ENCODE measurements at regions not wholly inside any gene's neighbourhood (a gene's known extent, or its start where the extent isn't known, plus 50 kb on each side); places are given as distances from the start of the nearest gene placed in this dataset.

DNA sequence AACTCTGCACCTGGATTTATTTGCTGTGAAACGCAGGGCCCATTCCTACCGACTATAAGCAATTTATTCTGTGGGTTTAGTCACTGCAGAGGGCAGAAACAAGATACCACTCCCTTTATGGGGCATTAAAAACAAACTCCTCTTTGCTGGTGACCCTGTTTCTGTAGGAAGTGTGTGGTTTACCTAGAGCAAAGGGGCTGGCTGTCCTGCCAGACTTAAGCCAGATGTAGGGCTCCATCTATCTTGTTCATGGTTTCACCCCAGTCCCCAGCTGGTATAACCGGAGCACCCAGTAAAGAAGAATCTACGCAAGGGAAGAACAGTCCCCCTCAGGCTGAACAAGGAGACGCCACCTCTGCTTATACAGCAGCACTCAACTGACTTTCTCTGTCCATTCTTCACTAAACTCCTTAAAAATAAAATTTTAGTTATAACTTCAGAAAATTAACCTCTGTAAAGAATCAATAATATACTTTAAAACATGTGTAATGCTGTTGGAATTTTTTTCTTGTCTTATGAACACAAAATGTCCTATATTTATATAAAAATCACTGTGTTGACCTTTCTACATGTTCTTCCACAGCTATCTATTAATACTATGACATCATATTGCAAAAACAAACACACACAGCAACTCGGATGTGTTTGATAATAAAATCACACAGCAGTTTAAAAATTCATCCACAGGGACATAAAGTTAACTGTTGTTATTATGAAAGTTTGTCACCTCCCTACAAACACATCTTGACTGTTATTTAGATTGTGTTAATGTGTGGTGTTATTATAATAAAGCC is 126.1 kb upstream of the RPS6KA2 start:
- no peaks in the 10 kb centered on the region for H3K79me2 ChIP-seq (ENCODE audit: control insufficient read depth, insufficient read depth, low read length)
- H3K36me3 ChIP-seq (ENCODE audit: control insufficient read depth in 2 of 2, extremely low read depth in 1 of 2, insufficient read depth in 2 of 2, low read length in 2 of 2), result no peaks in the 10 kb centered on the region
- no peak overlapping the region for H3K4me2 ChIP-seq (ENCODE audit: control insufficient read depth, extremely low read depth, insufficient read depth, low read depth, low read length)
- H3K9me1 ChIP-seq (ENCODE audit: control insufficient read depth, extremely low read depth, insufficient read depth, low read length), result no peaks in the 10 kb centered on the region
- H4K20me1 ChIP-seq (ENCODE audit: control insufficient read depth, extremely low read depth, insufficient read depth, low read length), result no peaks in the 10 kb centered on the region
- FAIRE-seq (no peak), DNase-seq (ENCODE audit: low read depth, low spot score) (no peak)
- no peak overlapping the region for H3K4me3 ChIP-seq (ENCODE audit: control insufficient read depth in 2 of 3, extremely low read depth in 1 of 3, insufficient read depth in 2 of 3, low read depth in 1 of 3, low read length in 3 of 3)
- H2AFZ ChIP-seq (ENCODE audit: control insufficient read depth, low read length), result no peak overlapping the region
- dilution Hi-C loops (cut with MboI; ENCODE audit: extremely low pct_ligation_motif_present, low sequenced_read_pairs), result no loop called here
- no peaks in the 10 kb centered on the region for H3K9me3 ChIP-seq (ENCODE audit: control insufficient read depth, low read depth, low read length)
- H3K27ac ChIP-seq (ENCODE audit: control insufficient read depth, insufficient read depth, low read length), result no peak overlapping the region
- H3K4me1 ChIP-seq (ENCODE audit: control insufficient read depth, extremely low read depth, insufficient read depth, low read length), result peaks cover 10% of the 10 kb centered on the region
- no peaks in the 10 kb centered on the region for H3K27me3 ChIP-seq (ENCODE audit: control insufficient read depth, extremely low read depth, insufficient read depth, low read length)
- TF ChIP-seq, protein P1, sequence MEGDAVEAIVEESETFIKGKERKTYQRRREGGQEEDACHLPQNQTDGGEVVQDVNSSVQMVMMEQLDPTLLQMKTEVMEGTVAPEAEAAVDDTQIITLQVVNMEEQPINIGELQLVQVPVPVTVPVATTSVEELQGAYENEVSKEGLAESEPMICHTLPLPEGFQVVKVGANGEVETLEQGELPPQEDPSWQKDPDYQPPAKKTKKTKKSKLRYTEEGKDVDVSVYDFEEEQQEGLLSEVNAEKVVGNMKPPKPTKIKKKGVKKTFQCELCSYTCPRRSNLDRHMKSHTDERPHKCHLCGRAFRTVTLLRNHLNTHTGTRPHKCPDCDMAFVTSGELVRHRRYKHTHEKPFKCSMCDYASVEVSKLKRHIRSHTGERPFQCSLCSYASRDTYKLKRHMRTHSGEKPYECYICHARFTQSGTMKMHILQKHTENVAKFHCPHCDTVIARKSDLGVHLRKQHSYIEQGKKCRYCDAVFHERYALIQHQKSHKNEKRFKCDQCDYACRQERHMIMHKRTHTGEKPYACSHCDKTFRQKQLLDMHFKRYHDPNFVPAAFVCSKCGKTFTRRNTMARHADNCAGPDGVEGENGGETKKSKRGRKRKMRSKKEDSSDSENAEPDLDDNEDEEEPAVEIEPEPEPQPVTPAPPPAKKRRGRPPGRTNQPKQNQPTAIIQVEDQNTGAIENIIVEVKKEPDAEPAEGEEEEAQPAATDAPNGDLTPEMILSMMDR (optimal IDR thresholded peaks at IDR 0.05 in 1 of 3, IDR thresholded peaks at IDR 0.05 in 1 of 3, conservative IDR thresholded peaks at IDR 0.05 in 1 of 3; ENCODE audit: extremely low read depth in 1 of 3, insufficient read depth in 2 of 3, low read length in 3 of 3), result no peak
- no peak for TF ChIP-seq EZH2 (IDR thresholded peaks at IDR 0.05; ENCODE audit: low read length)
- no peak overlapping the region for H3K9ac ChIP-seq (ENCODE audit: control insufficient read depth, extremely low read depth, insufficient read depth, low read length)

DNA sequence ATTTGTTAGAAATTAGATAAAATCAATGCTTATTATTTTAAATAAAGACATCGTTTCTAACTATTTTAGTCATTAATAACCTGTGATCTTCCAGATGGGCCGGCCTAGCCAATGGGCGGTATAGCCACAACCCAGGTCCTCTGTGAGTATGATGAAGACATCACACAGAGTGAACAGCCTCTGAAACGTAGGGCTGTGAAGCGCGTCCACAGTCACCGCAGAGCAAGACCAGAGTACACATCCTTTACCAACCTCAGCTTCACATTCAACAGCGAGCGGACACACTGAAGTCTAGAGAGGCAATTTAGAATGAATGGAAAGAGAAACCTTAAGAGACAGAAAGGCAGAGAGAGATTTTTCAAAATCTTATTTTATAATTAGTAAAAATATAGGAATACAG is 125.0 kb upstream of the RPS6KA2 start:
- Histone ChIP-seq H3K4me1 (ENCODE audit: control insufficient read depth, extremely low read depth, insufficient read depth, low read length) (peaks cover 2% of the 10 kb centered on the region), H3K9ac (ENCODE audit: control insufficient read depth, extremely low read depth, insufficient read depth, low read length) (no peak overlapping the region), H2AFZ (ENCODE audit: control insufficient read depth, low read length) (no peak overlapping the region), H3K79me2 (ENCODE audit: control insufficient read depth, insufficient read depth, low read length) (no peaks in the 10 kb centered on the region), H3K36me3 (ENCODE audit: control insufficient read depth in 2 of 2, extremely low read depth in 1 of 2, insufficient read depth in 2 of 2, low read length in 2 of 2) (no peaks in the 10 kb centered on the region), H3K4me2 (ENCODE audit: control insufficient read depth, extremely low read depth, insufficient read depth, low read depth, low read length) (no peak overlapping the region), H4K20me1 (ENCODE audit: control insufficient read depth, extremely low read depth, insufficient read depth, low read length) (no peaks in the 10 kb centered on the region), H3K4me3 (ENCODE audit: control insufficient read depth in 2 of 3, extremely low read depth in 1 of 3, insufficient read depth in 2 of 3, low read depth in 1 of 3, low read length in 3 of 3) (no peak overlapping the region), H3K9me1 (ENCODE audit: control insufficient read depth, extremely low read depth, insufficient read depth, low read length) (no peaks in the 10 kb centered on the region), H3K27ac (ENCODE audit: control insufficient read depth, insufficient read depth, low read length) (no peak overlapping the region), H3K27me3 (ENCODE audit: control insufficient read depth, extremely low read depth, insufficient read depth, low read length) (no peaks in the 10 kb centered on the region), H3K9me3 (ENCODE audit: control insufficient read depth, low read depth, low read length) (no peaks in the 10 kb centered on the region)
- DNase-seq (ENCODE audit: low read depth, low spot score) (no peak), FAIRE-seq (no peak)
- dilution Hi-C loops (cut with MboI; ENCODE audit: extremely low pct_ligation_motif_present, low sequenced_read_pairs), result no loop called here
- TF ChIP-seq, protein P1 (optimal IDR thresholded peaks at IDR 0.05 in 1 of 3, IDR thresholded peaks at IDR 0.05 in 1 of 3, conservative IDR thresholded peaks at IDR 0.05 in 1 of 3; ENCODE audit: extremely low read depth in 1 of 3, insufficient read depth in 2 of 3, low read length in 3 of 3), result no peak
- TF ChIP-seq EZH2 (IDR thresholded peaks at IDR 0.05; ENCODE audit: low read length), result no peak

Data from keratinocyte (primary cell).